Stimulated activated CD4-positive, alpha-beta T cell treated with anti-CD3 and anti-CD28 coated beads, Interleukin-15, amount 100 ng/mL, for 48 hours (primary cell): ENCODE measurements at regions not wholly inside any gene's neighbourhood (a gene's known extent, or its start where the extent isn't known, plus 50 kb on each side); places are given as distances from the start of the nearest gene placed in this dataset.

ENCODE experiments used
- DNase-seq, 2 donors: peaks; one replicate each; pipeline ENCODE4 v3.0.0-alpha.2; 2020; ENCODE audit warnings: low read depth in 2 of 2

DNA sequence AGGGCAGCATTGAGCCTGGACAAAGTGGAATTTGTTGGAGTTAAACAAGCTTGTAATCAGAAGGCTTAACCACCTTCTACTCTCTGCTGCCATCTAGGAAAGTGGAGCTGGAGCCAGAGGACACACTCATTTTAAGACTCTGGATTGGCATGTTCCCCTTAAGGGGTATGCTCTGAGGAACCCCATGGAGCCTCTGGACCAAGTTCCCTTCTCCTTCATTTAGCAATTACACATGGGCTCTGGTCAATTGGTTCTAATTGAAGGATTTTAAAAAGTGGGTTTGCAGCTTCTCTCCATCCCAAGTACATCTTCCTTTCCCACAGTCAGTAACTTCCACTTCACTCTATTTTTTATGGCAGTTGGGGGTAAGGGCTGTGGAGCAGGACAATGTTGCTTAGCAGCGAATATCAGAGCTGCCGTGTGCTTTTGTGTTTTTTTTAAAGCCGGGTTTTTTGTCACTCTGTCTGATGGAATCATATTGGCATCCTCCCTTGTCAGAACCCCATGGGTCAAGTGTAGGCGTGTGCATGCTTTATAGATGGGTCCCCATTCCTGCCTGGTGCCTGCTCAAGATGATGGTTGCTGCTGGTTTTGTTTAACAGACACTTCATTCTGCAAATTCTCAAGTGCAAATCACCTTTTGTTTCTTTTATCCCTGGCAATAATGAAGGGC lies 330.7 kb upstream of the ADAMTSL1 start:
- no peak for DNase-seq

GRCh38 chr9:18146329-18146728 lies 327.6 kb upstream of the ADAMTSL1 start:
- DNase-seq, result no peak

DNA sequence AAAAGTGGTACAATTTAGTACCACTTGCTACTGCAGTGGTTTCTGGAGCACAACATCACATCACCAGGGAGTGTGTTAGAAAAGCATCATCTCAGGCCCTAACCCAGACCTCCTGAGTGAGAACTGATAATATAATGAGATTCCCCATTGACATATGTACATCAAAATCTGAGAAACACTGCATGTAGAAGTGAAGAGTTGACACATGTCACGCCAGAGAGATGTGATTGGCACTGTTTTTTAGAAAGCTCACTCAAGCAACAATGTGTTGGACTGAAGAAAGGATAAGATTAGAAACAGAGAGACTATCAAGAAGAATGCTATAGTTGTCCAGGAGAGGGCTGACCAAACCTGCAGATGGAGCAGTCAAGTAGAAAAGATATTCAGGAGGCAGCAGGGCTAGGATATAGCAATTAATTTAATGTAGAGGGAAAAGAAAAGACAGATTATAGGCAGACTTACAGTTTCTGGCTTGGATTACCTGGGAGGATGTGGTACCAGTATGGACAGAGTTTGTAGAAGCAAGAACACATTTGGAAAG lies 324.4 kb upstream of the ADAMTSL1 start:
- DNase-seq, result no peak

DNA sequence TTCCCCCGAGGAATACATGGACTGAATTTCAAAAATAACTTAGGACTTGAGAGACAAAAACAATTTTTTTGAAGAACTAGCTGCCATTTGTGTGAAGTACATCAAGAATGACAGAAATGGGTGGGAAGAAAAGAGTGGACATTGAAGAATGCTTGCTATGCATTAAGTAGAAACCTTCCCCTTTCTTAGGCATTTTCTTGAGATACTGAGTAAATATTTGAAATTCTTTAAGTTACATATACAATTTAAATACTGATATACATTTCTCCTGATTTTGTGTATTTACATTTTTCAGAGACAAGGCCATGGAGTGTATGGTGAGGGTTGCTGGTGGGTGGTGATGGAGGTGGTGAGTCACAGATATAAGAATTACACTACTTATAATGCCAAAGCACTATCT lies 319.3 kb upstream of the ADAMTSL1 start:
- no peak for DNase-seq

DNA sequence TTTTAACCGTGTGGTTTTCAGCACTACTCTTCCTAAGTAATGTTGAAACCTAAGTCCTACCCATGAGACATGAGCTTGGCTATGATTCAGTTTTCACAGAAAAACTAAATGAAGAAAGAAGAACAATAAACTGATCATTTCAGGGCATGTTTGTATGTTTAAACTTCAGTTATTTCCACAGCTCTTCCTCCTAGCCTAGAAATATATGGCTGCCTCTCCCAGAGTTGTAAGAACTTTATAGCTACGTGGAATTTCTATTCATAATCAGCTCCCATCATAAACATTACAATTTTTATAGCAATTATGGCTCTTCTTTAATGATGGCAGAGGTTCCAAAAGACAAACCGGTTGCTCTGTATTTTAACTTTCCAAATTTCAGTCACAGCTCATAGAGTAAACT lies 314.7 kb upstream of the ADAMTSL1 start:
- no peak for DNase-seq

DNA sequence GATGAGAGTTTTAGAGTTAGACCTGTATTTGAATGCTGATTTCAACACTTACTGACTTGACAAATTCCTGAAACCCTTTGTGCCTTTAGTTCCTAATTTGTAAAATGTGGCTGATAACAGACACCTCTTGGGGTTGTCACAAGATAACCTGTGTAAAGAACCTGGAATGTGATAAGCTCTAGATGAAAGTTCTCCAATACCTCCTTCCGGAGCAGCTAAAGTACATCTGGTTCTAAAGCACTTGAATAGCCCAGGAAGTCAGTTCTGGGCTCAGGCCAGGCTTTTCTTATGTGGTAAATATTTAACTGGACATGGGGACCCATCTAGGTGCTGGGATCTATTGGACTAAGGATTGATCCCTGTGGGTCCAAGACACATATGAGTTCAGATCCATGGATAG lies 310.8 kb upstream of the ADAMTSL1 start:
- DNase-seq, result no peak

GRCh38 chr9:18167733-18168132 lies 306.2 kb upstream of the ADAMTSL1 start:
- DNase-seq, result no peak

- DNase-seq, result no peak
Measured at GRCh38 chr9:18173923-18174322, 300.0 kb upstream of the ADAMTSL1 start.

DNA sequence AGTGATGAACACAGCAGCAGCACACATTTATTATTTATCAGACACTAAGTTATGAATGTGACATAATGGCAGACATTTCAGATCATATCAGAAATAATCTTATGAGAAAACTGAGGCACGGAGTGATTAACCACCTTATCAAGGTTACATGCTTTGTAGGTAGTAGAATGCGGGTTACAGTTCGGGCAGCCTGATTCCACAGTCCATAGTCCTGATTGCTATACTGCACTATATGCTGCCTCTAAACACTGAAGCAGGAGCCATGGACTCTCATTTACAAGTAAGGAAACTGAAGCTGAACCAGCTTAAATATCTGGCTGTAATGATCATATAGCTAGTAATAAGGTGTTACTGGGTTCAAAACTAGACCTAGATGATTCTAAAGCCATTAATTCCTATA lies 291.3 kb upstream of the ADAMTSL1 start:
- DNase-seq, result no peak

- DNase-seq, result no peak
Measured at GRCh38 chr9:18183974-18184373, 290.0 kb upstream of the ADAMTSL1 start.

DNA sequence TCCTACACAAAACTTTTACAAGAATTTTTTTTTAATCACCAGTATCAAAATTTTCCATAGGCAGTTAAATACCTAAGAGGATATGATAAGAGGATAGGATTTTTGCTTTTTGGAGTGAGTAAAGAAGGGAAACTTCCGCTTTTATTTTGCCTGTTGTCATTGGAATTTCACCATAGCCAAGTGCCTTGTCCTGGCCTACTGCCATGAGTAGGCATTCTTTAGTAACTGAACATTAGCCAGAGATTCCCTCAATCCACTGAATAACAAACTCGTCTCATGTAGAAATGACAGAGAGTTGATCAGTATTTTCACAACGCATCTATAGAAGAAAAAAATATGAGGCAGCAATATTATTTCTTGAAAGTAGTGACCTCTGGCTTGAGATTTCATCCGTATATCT lies 289.6 kb upstream of the ADAMTSL1 start:
- DNase-seq, result no peak

DNA sequence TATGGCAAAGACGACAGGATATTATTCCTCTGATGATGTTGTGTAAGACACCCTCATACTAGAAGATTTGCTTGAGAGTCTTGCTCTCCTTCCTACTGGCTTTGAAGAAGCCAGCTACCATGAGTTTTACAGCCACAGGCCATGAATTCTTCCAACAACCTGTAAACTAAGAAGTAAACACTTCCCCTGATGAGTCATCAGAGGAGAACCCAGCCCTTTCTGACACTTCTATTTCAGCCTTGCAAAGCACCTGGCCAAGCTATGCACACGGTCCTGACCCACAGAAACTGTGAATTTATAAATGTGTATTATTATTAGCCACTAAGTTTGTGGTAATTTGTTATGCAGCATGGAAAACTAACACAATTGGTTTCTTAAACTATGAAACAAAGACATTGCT lies 288.8 kb upstream of the ADAMTSL1 start:
- no peak for DNase-seq

DNA sequence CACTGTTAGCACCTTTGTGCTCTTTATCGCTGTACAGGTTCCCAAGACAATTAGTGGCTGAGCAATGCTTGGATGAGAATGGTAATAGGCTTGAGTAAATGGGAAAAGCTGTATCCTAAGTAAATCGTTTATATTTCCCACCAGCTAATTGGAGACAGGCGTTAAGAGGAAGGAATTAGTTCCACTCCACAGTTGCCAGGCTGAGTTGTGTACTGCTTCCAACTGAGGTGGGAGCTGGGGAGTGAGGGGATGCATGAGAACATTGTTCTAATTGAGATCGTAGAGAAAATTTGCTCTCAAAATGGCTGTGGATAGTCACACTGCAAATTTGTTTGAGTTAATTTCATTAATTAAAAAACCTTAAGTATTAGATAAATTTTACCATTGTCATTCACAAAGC lies 285.0 kb upstream of the ADAMTSL1 start:
- no peak for DNase-seq

DNA sequence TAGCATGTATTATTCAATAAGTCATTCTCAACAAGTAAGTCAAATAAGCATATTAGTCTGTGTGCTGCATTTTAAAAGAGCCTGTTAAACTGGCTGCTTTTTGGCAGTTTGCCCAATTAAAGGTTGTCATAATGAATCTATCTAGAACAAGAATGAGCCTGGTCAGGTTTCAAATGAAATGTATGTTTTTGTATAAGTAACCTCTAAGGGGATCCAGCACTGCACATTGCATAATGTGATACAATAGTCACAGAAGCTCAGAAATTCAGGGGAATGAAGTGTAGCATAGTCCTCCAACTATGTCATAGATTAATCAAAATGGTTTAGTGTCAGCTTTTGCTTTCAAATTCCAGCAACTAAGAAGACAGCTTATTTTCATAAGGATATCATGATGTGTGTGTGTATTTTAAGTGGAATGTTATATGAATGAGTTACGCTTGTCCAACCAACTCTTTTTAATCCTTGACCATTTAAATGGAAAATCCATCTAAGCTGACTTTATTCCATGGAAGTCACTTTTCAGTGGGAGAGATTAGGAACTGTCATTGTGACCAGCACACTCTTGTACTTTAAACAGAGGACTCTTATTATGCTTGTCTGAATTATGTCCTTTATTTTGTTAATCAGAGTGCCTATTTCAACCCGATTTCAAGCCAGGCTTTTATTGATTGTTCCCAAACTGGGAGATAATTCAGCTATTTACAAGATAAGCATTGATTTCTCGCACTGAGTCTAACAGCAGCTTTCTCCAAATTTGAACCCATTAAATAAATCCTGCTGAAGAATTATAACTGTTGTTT lies 283.9 kb upstream of the ADAMTSL1 start:
- no peak for DNase-seq

DNA sequence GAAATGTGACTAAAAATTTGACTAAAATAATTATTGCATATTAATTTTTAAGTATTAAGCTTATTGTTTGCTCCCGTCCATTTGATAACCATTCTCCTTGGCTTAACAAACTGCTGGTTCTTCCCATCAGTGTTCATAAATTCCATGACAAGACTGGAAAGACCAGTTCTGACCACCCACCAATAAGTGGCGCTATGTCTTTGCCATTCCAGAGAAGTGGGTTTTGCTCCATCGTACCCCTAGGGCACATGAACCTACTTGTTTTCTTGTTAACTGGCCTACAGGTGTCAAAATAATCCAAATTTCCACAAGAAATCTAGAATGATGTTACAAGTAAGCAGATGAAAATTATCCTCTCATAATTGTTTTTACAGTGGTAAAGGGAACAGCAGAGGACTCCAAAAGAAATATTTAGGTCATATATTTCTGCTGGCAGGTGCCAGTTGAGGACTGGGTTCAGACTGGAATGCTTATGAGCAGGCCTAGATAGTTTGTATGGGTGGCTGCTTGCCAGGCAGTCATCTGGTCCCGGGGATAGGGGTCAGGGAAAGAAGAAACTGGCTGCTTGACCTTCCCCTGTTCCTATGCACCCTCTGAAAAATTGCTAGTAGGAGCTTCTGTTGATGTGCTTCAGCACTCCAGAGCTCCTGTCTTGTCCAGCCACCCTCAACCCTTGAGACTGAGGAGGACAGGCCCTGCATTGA lies 283.1 kb upstream of the ADAMTSL1 start:
- DNase-seq, result no peak

GRCh38 chr9:18194316-18194715 lies 279.6 kb upstream of the ADAMTSL1 start:
- DNase-seq, result no peak

GRCh38 chr9:18195223-18195622 lies 278.7 kb upstream of the ADAMTSL1 start:
- no peak for DNase-seq

DNA sequence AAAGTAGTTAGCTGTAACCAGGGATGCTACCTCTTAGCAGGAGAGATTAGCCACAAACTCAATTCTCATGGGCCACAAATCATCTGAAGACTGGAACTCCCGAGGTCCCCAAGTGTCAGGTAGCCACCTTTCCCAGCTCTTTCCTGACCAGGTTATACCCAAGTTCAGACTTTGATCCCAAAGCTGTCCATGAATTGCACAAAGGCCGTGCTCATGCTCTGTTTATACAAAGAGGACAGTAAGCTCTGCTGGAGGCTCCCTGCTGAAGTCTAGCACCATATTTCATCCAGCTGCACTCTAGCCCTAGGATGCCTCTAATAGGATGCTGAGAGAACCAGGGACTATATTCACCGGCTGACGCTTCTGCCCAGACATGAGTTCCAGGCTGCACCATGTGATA lies 271.0 kb upstream of the ADAMTSL1 start:
- no peak for DNase-seq

GRCh38 chr9:18207735-18208134 lies 266.2 kb upstream of the ADAMTSL1 start:
- no peak for DNase-seq

DNA sequence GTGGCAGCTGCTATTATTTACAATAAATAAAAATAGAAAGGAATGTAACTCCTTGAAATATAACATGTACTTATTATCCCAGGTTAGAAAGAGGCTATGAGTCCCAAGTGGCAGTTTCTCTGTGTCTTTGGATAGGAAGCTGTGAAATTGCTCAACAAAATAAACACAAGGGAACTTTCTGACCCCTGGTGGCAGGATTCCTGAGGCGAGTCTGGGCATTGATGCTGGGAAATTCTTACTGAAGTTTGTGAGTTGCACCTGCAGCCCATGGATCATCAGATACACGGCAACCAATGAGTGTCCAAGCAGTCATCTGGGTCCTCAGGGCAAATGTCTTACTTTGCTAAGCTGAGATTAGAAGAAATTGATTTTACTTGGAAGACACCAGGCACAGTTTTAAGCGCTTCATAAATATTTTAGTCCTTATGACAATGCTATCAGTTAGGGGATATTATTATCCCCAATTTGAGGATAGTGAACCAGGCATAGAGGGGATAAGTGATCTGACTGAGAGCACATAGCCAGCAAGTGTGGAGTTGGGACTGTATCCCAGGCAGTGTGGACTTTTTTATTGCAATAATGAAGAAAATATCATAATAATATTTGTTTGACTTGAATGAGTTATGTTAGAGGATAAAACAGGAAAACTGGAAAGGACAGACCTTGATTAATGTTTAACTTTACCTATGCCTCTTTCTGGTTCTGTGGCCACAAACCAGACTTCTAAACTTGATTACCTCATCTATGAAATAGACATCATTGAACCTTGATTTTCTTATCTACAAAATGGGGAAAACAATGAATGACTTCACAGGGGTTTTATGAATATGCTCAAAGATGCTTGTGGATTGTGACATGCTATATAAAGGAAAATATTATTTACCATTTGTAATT lies 265.5 kb upstream of the ADAMTSL1 start:
- no peak for DNase-seq

GRCh38 chr9:18215626-18216025 lies 258.3 kb upstream of the ADAMTSL1 start:
- no peak for DNase-seq

GRCh38 chr9:18216376-18216775 lies 257.6 kb upstream of the ADAMTSL1 start:
- no peak for DNase-seq
